RKO (cell line): ENCODE measurements at regions not wholly inside any gene's neighbourhood (a gene's known extent, or its start where the extent isn't known, plus 50 kb on each side); places are given as distances from the start of the nearest gene placed in this dataset.
A peak's percentile ranks its signal among the peaks of the same experiment; 100 is the strongest.

ENCODE experiments used
- DNase-seq: peaks from one replicate; pipeline ENCODE4 v3.0.0-alpha.2; 2016; ENCODE audit warnings: low spot score

GRCh38 chr18:10033016-10033399, 119.2 kb downstream of the VAPA start:
- DNase-seq: no peak

GRCh38 chr18:10035281-10035991, 121.6 kb downstream of the VAPA start:
- no peak for DNase-seq

GRCh38 chr18:10036479-10036878, 122.7 kb downstream of the VAPA start:
- DNase-seq: no peak

- DNase-seq: no peak
These were observed 123.4 kb downstream of the VAPA start for GRCh38 chr18:10037181-10037580.

GRCh38 chr18:10038268-10038667, 124.5 kb downstream of the VAPA start:
- DNase-seq: no peak

GRCh38 chr18:10040287-10041011, 126.6 kb downstream of the VAPA start:
- no peak for DNase-seq

- DNase-seq: no peak
These were observed 127.4 kb downstream of the VAPA start for GRCh38 chr18:10041180-10041579.

- DNase-seq: no peak
These were observed 128.7 kb downstream of the VAPA start for GRCh38 chr18:10042492-10042891.

GRCh38 chr18:10044054-10044453, 130.2 kb downstream of the VAPA start:
- DNase-seq: no peak

GRCh38 chr18:10045296-10045891, 131.6 kb downstream of the VAPA start:
- DNase-seq: no peak

- no peak for DNase-seq
These were observed 132.5 kb downstream of the VAPA start for GRCh38 chr18:10046178-10046807.

- peak; percentile 10 for DNase-seq
These were observed 133.4 kb downstream of the VAPA start for GRCh38 chr18:10047237-10047636.

- no peak for DNase-seq
These were observed 135.9 kb downstream of the VAPA start for GRCh38 chr18:10049747-10050146.

GRCh38 chr18:10050956-10051355, 137.1 kb downstream of the VAPA start:
- DNase-seq: no peak

GRCh38 chr18:10051877-10052631, 138.2 kb downstream of the VAPA start:
- DNase-seq: no peak

- no peak for DNase-seq
These were observed 139.1 kb downstream of the VAPA start for GRCh38 chr18:10052871-10053270.

- DNase-seq: no peak
These were observed 140.0 kb downstream of the VAPA start for GRCh38 chr18:10053861-10054260.

- DNase-seq: no peak
These were observed 140.6 kb downstream of the VAPA start for GRCh38 chr18:10054366-10054765.

- DNase-seq: no peak
These were observed 141.4 kb downstream of the VAPA start for GRCh38 chr18:10055125-10055750.

GRCh38 chr18:10056506-10056905, 142.7 kb downstream of the VAPA start:
- no peak for DNase-seq

- DNase-seq: peak; percentile 56
These were observed 143.6 kb downstream of the VAPA start for GRCh38 chr18:10057401-10057893.
